Keratinocyte (primary cell): ENCODE measurements at regions not wholly inside any gene's neighbourhood (a gene's known extent, or its start where the extent isn't known, plus 50 kb on each side); places are given as distances from the start of the nearest gene placed in this dataset.

Source experiments
- CTCF ChIP-seq, 3 experiments: IDR thresholded peaks in 1 of 3; conservative IDR thresholded peaks in 1 of 3; optimal IDR thresholded peaks in 1 of 3; 2 replicates in 2 of 3; 3 replicates in 1 of 3; pipeline versions ENCODE3 to v1.5.1; 2011; ENCODE audit warnings: low read length in 3 of 3, mild to moderate bottlenecking in 3 of 3, moderate library complexity in 2 of 3, control low read depth in 1 of 3, inconsistent platforms in 1 of 3; ENCODE audit not compliant: insufficient read depth in 2 of 3; ENCODE audit errors: extremely low read depth in 1 of 3
- EZH2 ChIP-seq: IDR thresholded peaks from one replicate; pipeline ENCODE4 v1.6.1; 2012; ENCODE audit warnings: inconsistent platforms, mild to moderate bottlenecking, low read length, moderate library complexity

GRCh38 chr1:193785850-193786420 lies 599.5 kb upstream of the B3GALT2 start:
- TF ChIP-seq CTCF (optimal IDR thresholded peaks at IDR 0.05 in 1 of 3, IDR thresholded peaks at IDR 0.05 in 1 of 3, conservative IDR thresholded peaks at IDR 0.05 in 1 of 3; ENCODE audit: extremely low read depth in 1 of 3, insufficient read depth in 2 of 3, low read length in 3 of 3), result no peak
- TF ChIP-seq EZH2, result no peak
